ENCODE measurements at regions not wholly inside any gene's neighbourhood (a gene's known extent, or its start where the extent isn't known, plus 50 kb on each side); places are given as distances from the start of the nearest gene placed in this dataset.

DNA sequence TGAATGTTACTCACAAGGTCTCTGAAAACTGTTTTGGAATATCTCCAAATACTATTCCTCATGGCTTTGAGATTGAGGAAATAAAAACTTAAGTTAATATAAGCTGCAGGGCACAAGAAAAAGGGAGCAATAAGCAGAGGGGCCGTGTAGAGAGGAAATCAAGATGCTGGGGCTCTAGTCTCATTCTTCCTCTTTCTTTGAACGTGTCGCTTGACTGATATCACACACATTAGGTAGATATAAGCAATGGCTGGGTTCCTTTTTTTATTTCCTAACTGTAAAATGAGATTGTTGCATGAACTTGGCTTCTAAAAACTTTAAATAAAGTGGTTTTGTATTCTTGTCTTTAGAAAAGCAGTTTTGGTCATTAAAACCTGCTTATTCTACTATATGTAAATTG lies 326.7 kb upstream of the ROPN1 start:
- DNase-seq (ENCODE audit: low read depth), result no peak
- TF ChIP-seq, protein P1, sequence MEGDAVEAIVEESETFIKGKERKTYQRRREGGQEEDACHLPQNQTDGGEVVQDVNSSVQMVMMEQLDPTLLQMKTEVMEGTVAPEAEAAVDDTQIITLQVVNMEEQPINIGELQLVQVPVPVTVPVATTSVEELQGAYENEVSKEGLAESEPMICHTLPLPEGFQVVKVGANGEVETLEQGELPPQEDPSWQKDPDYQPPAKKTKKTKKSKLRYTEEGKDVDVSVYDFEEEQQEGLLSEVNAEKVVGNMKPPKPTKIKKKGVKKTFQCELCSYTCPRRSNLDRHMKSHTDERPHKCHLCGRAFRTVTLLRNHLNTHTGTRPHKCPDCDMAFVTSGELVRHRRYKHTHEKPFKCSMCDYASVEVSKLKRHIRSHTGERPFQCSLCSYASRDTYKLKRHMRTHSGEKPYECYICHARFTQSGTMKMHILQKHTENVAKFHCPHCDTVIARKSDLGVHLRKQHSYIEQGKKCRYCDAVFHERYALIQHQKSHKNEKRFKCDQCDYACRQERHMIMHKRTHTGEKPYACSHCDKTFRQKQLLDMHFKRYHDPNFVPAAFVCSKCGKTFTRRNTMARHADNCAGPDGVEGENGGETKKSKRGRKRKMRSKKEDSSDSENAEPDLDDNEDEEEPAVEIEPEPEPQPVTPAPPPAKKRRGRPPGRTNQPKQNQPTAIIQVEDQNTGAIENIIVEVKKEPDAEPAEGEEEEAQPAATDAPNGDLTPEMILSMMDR (conservative IDR thresholded peaks at IDR 0.05; ENCODE audit: low read length), result no peak
- no peak overlapping the region for H3K4me3 ChIP-seq (ENCODE audit: low read length)

DNA sequence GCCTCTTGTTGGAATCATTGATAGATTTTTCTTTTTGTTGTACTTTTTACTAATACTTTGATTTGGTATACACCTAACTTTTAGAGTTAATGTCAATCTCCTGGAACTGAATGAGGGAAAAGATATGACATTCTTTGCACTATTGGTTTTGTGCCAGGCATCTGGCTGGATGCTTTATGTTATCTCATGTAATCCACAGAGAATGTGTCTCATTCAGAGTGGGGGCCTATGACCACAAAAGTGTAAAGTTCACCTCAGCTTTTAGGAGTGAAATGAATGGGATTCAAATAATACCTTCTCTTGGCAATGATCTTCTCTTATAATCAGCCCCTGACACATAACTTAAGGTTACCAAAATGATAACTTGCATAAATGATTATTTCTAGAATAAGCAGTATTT lies 329.1 kb upstream of the ROPN1 start:
- DNase-seq (ENCODE audit: low read depth), result no peak
- no peak overlapping the region for H3K4me3 ChIP-seq (ENCODE audit: low read length)
- TF ChIP-seq, protein P1 (conservative IDR thresholded peaks at IDR 0.05; ENCODE audit: low read length), result no peak

DNA sequence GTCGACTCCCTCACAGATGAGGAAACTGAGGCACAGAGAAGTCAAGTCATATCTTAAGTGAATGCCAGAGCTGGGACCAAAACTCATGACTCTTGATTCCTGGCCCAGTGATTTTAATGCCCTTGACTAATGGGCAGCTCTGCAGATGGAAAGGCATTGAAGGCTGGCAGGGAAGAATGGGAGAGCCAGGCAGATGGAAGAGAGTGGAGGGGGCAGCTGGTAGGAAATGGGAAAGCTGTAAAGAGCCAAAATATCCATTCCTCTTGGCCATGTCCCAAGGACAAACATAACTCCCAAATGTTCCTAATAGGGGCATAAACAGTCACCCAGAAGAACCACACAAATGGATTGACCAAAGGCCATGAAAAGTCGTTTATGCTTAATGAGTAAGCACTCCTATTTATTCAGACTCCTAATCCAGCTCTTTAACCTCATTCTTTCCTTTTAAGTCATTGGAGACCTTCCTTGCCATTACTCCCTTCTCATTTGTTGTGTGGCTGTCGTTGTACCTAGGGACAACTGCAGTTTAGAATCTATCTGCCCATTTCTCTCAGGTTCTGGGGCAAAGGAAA lies 330.5 kb upstream of the ROPN1 start:
- no peak for DNase-seq (ENCODE audit: low read depth)
- H3K4me3 ChIP-seq (ENCODE audit: low read length), result no peak overlapping the region

DNA sequence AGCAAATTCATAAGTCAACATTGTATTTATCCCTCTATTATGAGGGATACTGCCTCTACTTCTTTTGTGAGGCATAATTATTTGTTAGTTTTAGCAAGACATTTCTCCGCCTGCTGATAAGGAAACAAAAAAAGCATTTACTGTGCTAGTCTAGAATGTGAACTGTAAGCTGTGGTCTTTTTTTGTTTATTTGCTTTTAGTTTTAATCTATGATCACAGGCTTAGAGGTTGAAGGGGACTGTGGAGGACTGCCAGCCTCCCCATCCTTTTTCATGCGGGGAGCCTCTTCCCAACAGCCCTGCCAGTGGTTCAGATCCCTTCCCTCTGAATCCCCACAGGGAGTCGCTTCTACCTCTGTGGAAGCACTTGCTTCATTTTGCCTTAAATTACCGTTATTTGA lies 331.0 kb upstream of the ROPN1 start:
- TF ChIP-seq, protein P1 (conservative IDR thresholded peaks at IDR 0.05; ENCODE audit: low read length), result no peak
- H3K4me3 ChIP-seq (ENCODE audit: low read length), result no peak overlapping the region
- DNase-seq (ENCODE audit: low read depth), result no peak

More for the DNA sequence above, 330.5 kb upstream of the ROPN1 start:
- TF ChIP-seq, protein P1 (conservative IDR thresholded peaks at IDR 0.05; ENCODE audit: low read length), result no peak

DNA sequence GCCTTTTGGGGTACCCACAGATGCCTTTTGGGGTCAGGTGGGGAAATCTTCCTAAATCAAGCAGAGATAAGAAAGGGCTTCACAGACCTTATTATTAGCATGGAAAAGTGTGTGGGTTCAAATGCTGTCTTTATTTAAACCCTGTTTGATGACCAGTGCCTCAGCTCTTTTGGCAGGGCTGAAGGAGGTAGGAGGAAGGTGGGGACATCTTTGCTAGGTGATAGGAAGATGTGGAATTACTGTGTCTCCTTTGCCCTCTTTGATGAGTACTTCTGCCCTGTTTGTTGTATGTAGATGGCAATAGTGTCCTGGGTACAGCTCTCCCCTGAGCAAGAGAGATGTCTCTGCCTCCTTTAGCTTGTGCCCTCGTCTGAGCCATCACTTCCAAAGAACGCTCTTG lies 333.3 kb upstream of the ROPN1 start:
- TF ChIP-seq, protein P1 (conservative IDR thresholded peaks at IDR 0.05; ENCODE audit: low read length), result no peak
- no peak for DNase-seq (ENCODE audit: low read depth)

DNA sequence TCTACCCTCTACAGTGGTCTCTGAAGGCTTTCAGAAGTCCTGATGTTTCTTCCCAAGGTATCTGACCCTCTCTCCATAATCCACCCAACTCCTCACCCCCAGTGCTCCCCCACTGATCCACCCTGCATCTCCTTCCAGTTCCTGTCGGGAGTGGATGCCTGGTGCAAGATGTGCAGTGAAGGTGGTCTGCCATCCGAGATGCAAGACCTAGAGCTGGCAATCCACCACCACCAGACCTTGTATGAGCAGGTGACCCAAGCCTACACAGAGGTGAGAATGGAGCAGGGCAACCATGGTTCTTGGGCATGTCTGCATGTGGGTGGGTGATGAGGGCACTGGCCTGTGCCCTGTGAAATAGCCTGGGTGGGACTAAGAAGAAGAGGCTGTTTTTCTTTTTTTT lies 337.8 kb upstream of the ROPN1 start:
- no peak for DNase-seq (ENCODE audit: low read depth)
- H3K4me3 ChIP-seq (ENCODE audit: low read length), result no peak overlapping the region
- TF ChIP-seq, protein P1 (conservative IDR thresholded peaks at IDR 0.05; ENCODE audit: low read length), result no peak

More for the DNA sequence above, 333.3 kb upstream of the ROPN1 start:
- H3K4me3 ChIP-seq (ENCODE audit: low read length), result no peak overlapping the region

DNA sequence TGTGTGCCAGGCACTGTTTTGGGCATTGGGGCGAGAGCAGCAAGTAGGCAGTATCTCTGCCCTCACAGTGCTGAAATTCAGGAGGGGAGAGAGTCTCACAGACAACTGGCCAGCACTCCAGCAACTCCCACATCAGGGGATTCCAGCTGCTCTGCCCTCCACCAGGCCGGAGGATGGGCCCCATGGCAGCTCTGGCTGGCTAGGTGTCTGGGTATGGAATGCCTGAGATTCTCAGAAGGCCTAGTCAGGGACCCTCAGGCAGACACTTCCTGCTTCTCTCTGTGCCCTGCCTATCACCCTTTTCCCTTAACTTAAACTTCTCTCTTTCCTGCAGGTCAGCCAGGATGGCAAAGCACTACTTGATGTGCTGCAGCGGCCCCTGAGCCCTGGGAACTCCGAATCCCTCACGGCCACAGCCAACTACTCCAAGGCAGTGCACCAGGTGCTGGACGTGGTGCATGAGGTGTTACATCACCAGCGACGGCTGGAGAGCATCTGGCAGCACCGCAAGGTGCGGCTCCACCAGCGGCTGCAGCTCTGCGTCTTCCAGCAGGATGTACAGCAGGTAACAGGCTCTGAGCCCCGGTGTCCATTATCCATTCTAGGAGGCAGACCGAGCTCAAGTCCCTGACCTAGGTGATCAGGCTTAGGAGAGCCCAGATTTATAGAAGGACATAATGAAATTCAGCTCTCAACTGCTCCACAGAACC lies 342.2 kb upstream of the ROPN1 start:
- H3K4me3 ChIP-seq (ENCODE audit: low read length), result no peak overlapping the region
- TF ChIP-seq, protein P1 (conservative IDR thresholded peaks at IDR 0.05; ENCODE audit: low read length), result no peak
- DNase-seq (ENCODE audit: low read depth), result no peak
